Medulla oblongata (tissue), 1 donor: ENCODE measurements at regions not wholly inside any gene's neighbourhood (a gene's known extent, or its start where the extent isn't known, plus 50 kb on each side); places are given as distances from the start of the nearest gene placed in this dataset.
A peak's percentile ranks its signal among the peaks of the same experiment; 100 is the strongest.

Source experiments
- DNase-seq: peaks from one replicate; pipeline ENCODE4 v3.0.0-alpha.2; 2015; ENCODE audit errors: extremely low spot score

DNA sequence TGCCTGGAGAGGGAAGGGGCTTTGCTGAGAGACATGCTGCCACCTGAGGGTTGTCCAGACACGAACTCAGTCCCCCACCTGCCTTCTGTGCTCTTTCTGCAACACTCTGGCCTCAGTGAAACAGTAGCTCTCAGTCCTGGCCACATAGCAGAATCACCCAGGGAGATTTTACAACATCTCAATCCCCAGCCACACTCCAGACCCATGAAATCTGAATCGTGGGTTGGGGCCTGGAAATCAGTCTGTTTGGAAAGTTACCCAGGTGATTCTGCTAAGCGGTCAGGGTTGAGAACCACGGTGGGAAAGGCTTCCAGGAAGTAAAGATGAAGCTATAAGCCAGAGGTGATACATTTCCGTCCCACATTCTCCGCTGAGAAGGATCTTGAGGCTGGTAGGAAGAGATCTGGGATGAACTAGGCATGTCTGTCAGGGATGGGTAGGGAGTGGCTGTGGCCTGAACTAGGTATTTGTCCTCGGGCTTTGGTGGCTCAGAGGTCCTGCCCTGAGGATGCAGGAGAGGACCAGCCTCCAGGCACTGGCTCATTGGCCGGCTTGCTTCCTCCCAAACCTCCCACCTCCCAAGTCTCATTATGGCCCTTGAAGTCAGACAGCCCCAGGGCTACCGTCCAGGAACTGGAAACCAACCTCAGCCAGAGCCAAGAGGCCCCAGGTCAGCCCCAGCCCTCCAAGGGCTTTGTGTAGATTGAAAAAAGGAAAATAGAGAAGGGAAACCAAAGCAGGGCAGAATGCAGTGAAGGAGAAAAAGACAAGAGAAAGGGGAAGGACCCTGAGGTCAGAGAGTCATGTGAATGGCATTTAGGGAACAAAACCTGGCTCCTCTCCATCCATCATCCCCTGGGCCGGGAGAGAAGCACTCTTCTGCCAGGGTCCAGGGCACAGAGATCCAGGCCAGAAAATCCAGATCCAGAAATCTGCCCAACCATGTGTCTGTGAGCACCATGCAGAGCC, 119.6 kb downstream of the ZFP36L2 start:
- DNase-seq = peak; percentile 92

DNA sequence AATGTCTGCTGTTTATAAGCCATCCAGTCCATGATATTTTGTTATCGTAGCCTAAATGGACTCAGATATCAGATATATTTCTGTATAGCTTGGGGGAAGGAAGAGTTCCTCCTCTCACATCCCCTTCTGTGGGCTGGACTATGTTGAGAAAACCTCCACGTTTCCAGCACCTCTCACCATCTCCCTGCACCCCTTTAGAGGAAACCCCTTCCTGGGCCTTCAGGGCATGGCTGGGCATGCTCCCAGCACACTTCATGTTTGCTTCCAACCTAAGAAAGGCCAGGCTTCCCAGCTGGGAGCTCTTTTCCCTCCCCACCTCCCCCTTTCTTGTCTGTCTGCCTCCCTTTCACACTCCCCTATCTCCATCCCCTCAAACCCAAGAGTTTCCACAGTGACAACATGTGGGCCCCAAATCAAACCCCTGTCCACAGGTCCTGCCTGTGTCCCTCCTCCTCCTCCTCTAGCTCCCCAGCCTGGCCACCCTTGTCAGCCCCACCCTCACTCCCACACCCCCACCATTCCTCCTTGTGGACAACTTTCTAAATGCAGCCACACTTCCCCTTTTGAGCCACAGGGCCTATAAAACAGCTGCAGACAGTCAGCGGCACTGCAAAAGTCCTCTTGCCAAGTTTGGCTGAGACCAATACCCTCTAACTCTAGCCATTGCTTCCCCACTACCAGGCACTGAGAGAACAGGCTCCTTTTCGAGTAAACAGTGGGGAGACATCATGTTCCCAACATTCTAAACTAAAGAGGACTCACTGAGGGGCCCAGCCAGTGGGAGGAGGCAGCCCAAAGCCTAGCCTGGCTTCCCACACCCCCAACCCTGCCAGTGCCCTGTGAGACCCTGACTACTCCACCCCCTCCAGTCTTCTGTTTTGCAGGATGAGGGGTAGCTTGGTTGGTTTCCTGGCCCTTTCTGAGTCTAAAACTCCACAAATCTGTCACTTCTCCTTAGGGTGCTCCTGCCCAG, 120.5 kb downstream of the ZFP36L2 start:
- peak; percentile 79 for DNase-seq

GRCh38 chr2:43104763-43105162, 121.6 kb downstream of the ZFP36L2 start:
- DNase-seq = no peak

DNA sequence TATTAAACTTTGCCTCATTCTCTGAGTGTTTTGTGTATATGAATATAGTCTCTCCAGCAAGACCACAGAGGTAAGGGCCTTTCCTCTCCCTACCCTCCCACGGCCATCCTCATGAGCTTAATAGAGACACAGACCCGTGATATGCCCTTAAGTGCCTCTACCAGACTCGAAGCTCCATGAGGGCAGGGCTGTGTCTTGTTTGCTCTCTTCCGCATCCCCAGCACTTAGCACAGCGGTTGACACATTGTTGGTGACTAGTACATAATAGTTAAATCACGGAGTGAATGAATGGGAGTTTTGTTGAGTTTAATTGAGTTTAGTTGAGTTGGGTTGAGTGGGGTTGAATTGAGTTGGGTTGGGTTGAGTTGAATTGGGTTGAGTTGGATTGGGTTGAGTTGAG, 122.3 kb downstream of the ZFP36L2 start:
- DNase-seq = no peak

DNA sequence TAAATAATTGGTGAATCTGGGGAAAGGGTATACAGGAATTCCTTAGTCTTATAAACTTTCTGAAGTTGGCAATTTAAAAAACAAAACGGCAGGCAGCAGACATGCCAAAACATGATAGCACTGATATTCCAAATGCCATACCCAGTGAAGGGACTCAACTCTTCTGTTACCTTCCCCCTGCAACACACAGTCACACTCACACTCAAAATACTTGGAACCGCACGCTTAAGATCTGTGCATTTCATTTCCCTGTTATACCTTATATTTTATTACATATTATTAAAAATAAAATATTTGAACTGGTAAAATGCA, 123.4 kb downstream of the ZFP36L2 start:
- no peak for DNase-seq

DNA sequence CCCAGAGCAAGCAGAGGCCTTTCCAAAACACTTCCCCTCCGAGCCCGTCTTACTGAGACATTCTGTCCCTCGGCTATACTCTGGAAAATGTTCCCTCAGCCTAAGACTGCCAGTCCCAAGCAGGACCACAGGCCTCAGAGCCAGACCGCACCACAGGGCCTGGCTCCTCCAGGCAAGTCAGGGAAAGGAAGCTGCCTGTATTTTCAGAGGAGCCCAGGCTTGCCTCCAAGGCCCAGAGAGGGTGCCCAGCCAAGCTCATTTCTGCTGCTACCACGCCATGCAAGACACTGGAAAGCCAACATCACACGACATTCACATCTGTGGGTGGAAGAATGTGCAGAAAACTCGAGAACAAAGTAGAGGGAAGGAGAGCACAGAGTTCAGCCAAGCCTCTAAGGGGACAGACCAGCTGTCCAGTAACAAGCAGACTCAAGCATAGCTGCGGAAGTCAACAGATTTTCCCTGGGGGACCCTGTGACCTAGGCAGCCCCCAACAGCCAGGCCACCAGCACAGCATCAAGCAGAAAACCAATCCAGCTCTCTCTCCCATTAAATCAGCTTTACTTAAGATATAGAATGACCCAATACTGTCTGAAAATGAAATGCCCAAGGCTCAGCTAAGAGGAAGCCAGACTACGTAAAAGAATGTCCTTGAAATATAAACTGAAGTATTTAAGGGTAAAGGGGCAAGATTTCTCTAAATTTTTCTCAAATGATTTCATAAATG, 123.9 kb downstream of the ZFP36L2 start:
- DNase-seq = peak; percentile 65

DNA sequence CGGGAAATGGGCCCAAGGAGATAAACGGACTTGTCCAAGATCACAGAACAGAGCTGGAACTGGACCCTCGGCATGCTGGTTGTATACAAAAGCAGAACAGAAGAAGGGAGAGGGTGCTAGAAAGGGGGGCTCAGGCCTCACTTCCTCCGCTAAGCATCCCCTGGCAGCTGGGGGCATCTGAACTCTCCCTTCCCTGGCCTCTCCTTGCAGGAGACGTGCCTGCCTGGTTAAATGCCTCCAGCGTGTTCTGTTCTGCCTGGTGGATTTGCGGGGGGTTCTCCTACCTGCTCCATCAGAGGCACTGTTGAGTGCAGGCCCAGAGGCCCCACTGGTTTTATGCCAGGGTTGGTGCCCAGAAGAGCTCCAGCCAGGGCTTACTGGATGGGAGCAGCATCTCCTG, 124.7 kb downstream of the ZFP36L2 start:
- peak; percentile 27 for DNase-seq

GRCh38 chr2:43100883-43101662, 125.3 kb downstream of the ZFP36L2 start:
- peak; percentile 97 for DNase-seq

- no peak for DNase-seq
These were observed 126.0 kb downstream of the ZFP36L2 start for GRCh38 chr2:43100362-43100882.

DNA sequence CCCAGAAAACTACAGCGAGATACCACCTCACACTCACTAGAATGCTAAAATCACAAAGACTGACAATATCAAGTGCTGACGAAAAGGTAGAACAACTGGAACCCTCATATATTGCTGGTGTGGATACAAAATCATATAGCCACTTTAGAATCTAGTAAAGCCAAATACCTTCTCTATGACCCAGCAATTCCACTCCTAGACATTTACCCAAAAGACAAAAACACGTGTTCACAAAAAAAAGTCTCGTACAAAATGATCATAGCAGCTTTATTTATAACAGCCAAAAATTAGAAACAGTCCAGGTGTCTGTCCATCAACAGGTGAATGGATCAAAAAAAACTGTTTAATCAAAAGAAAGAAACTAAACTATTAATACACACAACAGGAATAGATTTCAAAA, 126.6 kb downstream of the ZFP36L2 start:
- DNase-seq = no peak

GRCh38 chr2:43098539-43098938, 127.9 kb downstream of the ZFP36L2 start:
- no peak for DNase-seq

- peak; percentile 78 for DNase-seq
These were observed 128.6 kb downstream of the ZFP36L2 start for GRCh38 chr2:43097644-43098408.

- DNase-seq = no peak
These were observed 130.7 kb downstream of the ZFP36L2 start for GRCh38 chr2:43095533-43096295.

DNA sequence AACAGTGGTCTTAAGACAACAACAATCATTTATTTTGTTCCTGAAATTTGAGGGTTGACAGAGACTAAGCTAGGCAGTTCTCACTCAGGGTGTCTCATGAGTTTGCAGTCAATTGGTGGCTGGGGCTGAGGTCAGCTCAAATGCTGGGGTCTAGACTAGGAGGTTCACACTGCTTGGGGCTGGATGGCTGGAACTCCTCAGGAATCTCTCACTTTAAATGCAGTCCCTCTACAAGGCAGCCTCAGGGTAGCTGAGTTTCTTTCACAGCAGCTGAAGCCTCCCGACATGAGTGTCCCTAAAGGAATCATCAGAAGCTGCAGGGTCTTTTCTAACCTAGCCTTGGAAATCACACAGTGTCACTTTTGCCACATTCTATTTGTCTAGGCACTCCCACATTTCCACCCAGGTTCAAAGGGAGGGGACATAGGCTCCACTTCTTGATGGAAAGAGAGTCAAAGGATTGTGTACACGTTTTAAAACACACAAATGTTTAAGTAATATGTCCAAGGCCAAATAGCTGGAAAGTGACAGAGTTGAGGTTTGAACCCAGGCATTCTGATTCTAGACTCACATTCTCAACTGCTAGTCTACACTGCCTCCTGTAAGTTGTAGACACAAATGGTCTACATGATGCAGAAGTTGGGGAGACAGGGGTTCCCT, 133.8 kb downstream of the ZFP36L2 start:
- DNase-seq = no peak

GRCh38 chr2:43090317-43090716, 136.1 kb downstream of the ZFP36L2 start:
- no peak for DNase-seq

DNA sequence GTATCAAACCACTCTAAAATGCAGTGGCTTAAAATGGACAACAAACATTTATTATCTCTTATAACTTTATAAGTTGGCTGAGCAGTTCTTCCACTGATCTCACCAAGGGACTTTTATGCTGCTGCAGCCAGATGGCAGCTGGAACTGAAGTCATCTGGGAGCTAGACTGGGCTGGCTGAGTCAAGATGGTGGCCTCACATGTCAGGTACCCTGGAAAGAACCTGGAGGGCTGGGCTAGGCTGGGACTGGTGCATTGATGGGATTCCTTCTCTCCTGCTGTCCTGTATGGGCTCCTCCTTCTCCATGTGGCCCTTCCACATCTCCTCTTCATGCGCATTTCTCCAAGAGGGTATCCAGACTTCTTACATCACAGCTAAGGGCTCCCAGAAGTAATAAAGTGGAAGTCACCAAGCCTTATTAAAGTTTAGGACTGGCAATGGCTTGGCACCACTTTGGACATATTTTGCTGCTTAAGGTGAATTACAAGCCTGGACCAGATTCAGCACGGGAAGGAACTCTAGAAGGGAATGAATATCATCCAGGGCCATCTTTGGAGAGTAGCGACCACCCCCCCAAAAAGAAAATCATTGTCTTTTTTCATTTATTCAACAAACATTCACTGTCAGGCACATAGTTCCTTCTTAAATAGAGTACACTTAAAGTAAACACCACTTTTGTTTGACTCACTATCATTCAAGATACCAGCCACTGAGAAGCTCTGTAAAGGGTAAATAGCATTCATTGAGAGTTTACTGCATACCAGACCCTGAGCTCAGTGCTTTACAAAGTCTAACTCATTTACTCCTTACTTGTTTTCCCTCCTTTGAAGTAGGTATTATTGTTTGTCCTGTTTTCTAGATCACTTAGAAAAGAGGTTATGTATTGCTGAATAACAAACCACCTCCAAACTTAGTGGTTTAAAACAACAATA, 138.0 kb downstream of the ZFP36L2 start:
- no peak for DNase-seq

GRCh38 chr2:43087413-43087812, 139.0 kb downstream of the ZFP36L2 start:
- no peak for DNase-seq
